GM19023 (cell line): ENCODE measurements at regions not wholly inside any gene's neighbourhood (a gene's known extent, or its start where the extent isn't known, plus 50 kb on each side); places are given as distances from the start of the nearest gene placed in this dataset.
A peak's percentile ranks its signal among the peaks of the same experiment; 100 is the strongest.

Experiments
- ATAC-seq: cut with Tn5 transposase; IDR thresholded peaks from one replicate; pipeline ENCODE4 v1.9.1; 2021; ENCODE audit warnings: mild to moderate bottlenecking, moderate library complexity; ENCODE audit not compliant: unreplicated experiment

DNA sequence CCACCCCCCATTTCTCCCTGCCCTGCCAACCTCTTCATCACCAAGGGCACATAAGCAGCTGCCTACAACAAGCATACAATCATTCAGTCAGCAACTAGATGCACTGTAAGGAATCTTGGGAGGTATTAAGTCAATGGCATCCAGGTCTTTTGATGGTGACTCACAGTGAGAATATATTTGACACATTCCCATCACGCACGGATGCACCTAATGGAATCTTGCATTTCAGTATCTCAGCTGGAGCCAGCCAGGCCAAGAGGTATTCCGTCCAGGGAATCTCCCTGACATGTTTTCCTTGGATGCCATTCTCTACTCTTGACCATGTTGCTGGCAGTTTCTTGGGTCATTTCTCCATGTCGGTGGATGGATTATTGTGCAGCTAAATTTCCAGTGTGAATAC, 73.9 kb upstream of the CAPRIN2 start:
- no peak for ATAC-seq

DNA sequence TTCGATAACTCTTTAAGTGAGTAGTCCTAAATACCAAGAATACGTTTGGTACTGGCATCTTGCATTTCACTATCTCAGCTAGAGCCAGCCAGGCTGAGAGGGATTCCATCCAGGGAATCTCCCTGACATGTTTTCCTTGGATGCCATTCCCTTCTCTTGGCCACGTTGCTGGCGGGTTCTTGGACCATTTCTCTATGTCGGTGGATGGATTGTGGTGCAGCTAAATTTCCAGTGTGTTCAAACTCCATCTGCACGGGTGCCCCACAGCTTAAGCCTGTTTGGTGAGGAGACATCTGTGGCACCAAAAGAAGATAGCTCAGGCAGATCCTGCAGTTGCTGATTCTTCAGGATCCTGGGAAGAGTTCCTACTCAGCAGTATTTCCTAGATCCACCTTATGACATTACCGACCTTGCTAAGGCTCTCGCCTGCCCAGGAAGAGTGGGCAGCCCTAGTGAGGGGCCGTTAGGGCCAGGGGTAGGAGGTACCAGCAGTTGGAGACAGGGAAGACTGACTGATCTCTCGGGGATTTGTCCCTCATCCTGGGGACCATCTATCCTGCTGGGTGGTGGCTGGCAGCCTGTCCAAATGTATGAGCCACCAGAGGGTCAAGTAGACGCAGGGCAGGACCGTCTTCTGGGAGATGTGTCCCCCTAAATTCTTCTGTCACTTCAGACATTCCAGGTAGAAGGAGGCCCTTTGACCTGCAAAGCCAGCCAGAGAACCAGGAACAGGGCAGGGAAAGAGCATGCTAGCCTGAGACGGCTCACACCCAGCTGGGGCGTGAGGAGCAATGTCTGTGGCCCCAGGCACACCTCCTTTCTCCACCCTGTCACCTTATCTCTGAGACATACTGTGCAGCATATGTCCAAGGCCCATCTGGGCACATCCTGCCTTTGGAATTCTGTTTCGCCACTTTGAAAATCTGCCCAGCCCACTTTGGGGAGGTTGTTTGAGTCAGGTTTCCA, 72.6 kb upstream of the CAPRIN2 start:
- ATAC-seq: no peak

DNA sequence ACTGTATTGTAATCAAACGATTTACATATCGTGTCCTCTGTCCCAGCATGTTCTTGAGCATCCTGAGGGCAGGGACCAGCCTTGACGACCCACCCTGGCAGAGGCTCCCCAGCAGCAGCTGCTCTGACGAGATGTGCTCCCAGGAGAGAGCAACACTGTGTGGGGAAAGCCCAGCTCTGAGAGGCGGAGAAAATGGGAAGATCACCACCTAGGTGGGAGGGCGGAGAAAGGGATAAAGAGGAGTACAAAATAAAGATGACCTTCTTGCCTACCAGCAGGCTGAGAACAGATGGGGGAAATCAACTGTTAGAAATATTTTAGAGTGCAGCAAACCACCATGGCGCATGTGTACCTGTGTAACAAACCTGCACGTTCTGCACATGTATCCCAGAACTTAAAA, 71.5 kb upstream of the CAPRIN2 start:
- ATAC-seq: no peak

DNA sequence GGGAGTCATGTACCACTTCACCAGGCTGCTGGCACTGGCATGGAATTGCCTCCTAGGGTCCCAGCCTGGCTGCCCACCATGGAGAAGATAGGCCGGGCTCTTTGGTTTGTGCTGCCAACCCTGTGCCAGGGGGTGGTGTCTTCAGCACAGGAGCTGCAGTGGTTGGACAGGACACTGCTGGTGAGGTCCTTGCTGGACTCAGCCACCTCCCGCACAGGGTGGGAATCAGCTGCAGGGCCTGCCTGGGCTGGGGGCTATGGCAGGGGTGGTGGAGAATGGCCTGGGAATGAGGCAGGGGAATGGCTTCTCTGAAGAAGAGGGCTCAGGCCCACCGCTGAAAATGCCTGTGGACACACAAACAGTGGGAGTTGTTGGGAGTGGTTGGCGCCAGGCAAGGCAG, 70.6 kb upstream of the CAPRIN2 start:
- ATAC-seq: no peak

DNA sequence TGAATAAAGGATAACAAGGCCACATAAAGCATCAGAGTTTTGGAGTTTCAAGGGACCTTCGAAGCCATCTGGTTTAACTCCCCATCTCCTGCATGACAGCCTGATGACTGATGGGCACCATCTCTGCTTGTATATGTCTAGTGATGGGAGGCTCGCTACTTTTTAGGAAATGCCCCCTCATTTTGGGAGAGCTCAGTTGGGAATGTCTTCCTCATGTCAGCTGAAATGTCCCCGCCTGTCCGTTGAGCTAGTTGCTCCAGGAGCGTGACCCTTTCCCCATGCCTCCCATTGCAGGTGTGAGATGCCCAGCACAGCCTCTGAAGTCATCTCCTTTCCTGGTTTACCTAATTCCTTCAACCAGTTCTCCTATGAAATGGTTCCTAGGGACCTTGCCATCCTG, 69.6 kb upstream of the CAPRIN2 start:
- ATAC-seq: no peak

DNA sequence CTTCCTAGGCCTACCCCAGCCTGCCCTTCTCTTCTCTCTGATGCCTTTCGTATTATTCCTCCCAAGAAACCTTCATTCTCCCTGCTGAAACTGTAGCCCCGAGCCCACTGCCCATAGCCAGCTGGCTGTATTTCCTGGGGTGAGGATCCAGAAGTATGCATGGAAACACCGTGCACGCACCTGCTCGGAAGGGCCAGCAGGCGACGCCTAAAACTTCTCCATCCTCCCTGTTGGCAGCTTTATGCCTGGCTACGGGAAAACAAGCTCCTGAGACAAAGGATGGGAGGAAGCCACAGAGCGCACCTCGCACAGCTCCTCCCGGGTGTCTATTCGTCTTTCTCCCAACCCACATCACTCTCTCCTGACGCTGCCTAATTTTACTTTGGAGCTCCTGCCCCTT, 69.0 kb upstream of the CAPRIN2 start:
- ATAC-seq: no peak

DNA sequence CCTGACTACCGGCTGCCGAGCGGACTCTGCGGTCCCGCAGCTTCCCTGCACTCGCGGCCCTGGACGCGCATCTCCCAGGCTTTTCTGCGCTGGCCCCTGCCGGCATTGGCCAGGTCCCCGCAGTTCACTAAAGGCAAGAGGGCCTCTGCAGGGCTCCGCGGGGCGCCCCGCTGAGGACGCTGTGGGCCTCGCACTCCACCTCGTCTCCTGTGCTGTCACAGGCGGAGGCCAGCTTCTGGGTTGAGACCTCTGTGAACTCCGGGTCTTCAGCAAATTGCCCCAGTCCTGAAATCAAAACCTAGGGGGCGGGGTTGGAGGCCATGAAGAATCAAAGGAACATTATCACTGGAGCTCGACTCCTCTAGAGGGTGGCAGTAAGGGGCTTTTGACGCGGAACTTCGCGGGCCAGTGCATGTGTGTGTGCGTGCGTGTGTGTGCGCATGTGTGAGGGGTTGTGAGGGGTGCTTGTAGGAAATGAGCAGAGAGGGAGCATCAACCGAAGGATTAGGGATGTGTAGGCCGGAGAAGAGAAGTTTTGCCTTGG, 68.5 kb upstream of the CAPRIN2 start:
- peak; percentile 42 for ATAC-seq

DNA sequence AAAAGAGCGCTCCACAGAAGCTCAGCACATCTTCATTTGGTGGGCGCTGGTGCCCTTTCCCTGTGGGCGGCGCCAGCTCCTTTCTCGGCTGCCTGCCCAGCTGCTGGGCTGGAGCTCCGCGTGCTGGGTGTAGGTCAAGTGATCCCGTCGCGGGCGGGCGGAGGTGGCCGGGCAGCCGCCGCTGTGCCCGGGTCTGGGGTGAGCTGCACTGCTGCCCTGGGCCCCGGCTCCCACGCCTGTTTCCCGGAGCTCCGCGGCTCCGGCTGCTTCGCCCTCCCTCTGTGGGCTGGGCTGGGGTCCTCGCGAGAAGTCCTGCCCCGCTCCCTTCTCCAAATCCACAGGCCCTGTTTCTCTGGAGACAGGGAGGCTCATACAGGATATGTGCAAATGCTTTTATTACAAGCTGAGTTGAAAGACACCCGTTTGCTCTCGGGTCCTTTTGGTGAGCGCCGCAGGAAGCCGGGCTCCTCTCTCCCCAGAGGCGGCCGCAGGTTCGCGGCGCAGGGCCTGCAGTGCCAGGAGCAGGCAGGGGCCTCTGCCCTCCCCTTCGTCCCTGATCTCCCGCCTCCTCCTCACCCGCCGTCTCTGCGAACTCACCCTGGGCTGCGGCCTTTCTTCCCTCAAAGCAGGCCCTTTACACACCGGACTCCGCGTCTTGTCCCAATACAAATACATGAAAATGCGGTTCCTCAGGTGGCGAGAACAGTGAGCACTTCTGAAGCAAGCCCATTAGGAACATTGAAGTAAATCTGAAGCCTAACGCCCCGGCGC, 67.8 kb upstream of the CAPRIN2 start:
- ATAC-seq: peak; percentile 53

DNA sequence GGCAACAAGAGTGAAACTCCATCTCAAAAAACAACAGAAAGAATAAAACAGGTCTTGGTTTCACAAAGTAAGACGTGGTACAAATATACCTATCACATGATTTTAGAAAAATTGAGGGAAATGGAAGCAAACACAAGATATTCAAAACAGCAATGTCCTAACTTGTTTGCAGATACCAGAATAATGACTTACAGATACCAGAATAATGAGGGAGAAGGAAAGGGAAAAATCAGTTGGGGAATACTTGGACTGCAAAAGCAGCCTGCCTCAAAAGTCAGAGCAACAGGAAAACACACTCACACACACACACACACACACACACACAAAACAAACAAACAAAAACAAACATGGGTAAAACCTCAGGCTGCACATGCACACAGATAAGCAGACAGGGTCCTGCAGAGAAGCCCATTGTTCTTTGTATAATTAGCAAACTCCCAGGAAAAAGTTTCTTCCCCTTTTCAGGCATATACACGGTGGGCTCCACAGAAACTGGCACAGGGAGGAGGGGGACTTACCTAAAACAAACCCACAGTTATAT, 65.7 kb upstream of the CAPRIN2 start:
- ATAC-seq: no peak

DNA sequence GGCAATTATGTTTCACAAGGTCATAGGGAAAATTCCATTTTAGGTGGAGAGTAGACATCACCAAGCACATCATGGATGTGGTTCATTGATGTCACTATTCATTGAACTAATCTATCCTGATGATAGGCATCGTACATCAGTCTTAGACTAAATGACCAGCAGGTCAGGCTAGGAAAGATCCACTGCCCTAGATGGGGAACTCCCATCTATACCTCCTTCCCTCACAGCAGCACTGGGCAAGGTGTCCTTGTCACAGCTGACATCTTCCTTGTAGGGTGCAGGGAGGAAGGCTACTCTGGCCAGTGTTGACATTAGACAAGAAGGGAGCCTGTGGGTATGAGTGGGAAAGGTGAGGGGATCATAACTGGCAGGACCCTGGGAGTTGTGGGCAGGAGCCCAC, 63.8 kb upstream of the CAPRIN2 start:
- ATAC-seq: no peak

DNA sequence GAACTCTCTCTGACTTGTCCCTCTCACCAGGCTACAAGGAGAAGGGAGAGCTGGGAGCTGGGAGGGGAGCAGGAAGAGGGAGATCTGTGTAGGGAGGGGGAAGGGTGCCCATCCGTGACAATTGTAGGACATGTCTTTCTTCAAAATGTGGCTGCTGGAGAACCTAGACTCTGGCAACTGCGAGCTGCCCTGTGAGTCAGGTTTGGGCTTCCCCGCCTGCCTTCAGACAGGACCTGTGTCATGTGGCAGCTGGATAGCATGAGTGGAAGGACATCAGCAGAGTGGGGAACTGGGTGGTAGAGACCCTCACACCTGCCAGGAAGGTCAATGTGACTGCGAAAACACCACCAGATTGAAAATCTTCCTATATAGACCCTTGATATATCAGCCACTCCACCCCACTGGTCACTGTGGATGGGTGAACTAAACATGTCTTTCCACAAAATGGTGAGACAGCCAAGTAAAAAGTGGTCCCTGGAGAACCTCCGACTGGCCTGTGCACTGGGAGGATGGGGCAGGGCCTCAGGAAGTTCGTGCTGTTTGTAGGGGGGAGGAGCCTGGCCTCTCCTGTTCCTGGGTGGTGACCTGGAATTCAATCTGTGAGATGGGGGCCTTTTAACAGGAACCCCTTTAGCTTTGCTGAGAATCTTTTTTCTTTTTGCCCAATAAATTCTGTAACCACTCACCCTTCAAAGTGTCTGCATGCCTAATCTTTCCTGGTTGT, 62.2 kb upstream of the CAPRIN2 start:
- ATAC-seq: no peak

DNA sequence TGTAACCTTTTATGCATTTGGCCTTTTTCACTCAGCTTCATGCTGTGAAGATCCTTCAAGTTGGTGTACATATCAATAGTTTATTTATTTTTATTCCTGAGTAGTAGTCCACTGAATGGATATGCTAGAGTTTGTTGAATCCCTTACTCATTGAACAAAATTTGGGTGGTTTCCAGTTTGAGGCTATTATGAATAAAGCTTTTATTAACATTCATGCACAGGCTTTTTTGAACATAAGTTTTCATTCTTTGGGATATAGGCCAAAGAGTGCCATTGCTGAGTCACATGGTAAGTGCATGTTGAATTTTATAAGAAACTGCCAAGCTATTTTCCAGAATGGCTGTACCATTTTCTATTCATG, 59.5 kb upstream of the CAPRIN2 start:
- no peak for ATAC-seq

DNA sequence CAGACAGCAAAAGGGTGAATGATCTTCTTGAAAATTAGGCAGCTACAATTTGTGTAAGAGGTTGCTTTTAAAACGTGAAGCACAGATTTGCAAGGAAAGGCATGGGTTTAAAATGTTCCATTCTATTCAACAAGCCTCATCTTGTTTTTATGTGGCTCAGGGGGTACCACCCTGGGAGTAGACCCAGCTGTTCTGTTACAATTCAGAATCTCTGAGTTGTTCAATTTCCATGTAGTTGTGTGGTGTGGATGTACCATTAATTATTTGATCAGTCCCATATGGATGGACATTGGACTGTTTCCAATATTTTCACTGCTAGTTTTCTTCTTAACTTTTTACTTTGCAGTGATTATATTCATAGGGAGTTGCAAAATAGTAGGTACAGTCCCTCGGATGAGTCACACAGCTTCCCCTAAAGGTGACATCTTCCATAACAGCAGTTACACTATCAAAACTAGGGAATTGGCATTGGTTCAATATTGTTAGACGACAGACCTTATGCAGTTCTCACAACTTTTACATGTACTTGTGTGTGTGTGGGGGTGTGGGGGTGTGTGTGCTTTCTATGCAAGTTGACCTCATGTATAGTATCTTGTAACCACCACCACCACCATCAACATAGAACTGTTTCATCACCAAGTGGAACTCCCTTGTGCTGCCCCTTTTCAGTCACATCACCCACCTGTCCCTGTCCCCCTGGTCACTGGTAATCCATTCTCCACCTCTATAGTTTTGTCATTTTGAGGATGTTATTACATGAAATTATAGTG, 59.0 kb upstream of the CAPRIN2 start:
- ATAC-seq: no peak

DNA sequence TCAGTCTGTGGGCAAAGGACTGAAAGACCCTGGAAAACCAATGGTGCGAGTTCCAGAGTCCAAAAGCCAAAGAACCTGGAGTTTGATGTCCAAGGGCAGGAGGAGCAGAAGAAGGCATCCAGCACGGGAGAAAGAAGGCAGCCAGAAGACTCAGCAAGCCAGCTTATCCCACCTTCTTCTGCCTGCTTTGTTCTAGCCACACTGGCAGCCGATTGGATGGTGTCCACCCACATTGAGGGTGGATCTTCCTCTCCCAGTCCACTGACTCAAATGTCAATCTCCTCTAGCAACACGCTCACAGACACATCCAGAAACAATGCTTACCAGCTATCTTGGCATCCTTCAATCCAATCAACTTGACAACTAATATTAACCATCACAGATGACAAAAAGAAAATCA, 57.2 kb upstream of the CAPRIN2 start:
- ATAC-seq: no peak

DNA sequence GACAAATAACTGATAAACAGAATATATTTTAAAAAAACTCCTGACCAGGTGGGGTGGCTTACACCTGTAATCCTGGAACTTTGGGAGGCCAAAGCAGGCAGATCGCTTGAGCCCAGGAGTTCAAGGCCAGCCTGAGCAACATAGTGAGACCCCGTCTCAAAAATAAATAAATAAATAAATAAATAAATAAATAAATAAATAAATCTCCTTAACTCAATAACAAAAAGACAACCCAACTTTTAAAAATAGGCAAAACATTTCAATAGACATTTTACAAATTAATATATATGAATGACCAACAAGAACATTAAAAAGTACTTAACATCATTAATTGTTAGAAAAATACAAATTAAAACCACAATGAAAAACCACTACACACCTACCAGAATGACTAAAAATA, 56.2 kb upstream of the CAPRIN2 start:
- no peak for ATAC-seq

DNA sequence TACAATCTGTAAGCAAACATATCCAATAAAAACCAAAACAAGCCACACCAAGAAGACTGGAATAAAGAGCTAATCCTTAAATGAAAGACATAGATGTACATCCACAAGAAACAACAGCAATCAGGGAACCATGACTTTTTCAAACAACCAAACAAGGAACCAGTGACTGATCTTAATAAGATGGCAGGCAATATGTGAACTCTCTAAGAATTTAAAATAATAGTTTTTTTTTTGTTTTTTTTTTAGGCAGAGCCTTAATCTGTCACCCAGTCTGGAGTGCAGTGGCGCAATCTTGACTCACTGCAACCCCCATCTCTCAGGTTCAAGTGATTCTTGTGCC, 52.9 kb upstream of the CAPRIN2 start:
- ATAC-seq: no peak

DNA sequence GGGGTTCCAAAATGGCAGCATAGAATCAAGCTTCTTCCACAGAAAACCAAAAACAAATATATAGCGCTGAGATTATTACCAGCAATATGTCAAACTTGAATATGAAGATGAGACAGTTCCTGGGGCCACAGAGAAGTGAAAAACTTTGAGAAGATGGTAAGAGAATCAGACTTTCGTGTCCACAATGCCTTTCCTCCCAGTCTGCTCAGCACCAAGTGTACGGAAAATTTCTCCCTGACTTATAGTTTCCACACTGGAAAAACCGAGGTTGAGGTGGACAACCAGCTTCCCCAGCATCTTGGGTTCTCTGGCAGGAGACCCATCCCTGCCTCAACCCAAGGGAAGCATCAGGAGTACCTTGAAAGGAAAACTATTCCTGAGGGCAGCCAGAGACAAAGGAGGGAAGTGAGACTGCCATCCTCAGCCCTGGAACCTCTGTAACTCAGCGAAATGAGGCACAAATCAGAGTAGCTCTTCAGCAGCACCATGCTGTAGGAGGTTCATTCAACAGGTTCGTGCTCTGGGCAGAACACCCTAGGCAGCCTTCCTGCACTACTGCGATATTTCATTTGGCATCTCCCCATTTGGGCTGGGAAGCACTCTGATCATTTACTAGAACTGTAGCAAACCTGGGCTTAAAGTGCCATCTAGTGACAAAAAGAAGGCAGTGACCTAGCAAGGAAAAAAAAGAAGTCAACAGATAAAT, 52.4 kb upstream of the CAPRIN2 start:
- ATAC-seq: no peak

DNA sequence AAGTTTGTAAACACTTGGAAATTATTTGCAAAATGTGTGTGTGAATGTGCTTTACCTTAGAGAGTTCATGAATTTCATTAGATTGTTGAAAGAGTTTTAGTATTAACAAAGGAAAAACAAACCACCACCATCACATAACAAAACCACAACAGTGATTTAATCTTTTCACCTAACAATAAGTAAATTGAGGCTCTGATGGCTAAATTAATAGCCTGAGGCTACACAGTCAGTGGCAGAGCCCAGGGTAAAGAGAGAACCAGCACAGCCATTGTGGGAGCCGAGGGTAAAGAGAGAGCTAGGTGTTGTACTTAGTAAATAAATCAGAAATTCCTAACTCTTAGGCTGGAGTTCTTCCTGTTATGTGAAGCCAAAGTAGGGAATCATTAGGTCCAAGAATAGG, 51.2 kb upstream of the CAPRIN2 start:
- no peak for ATAC-seq
